ENCODE measurements at regions not wholly inside any gene's neighbourhood (a gene's known extent, or its start where the extent isn't known, plus 50 kb on each side); places are given as distances from the start of the nearest gene placed in this dataset.

GRCh38 chr2:19600506-19600905 lies 242.1 kb upstream of the OSR1 start:
- no peaks in the 10 kb centered on the region for H3K79me2 ChIP-seq (ENCODE audit: insufficient read depth, low read length)

More at GRCh38 chr2:19600506-19600905, 242.1 kb upstream of the OSR1 start:
- Histone ChIP-seq H3K4ac (ENCODE audit: low read depth, low read length) (no peak overlapping the region), H3K56ac (ENCODE audit: insufficient read length, low read depth, low read length) (no peak overlapping the region), H3K4me2 (ENCODE audit: insufficient read depth, insufficient read length, low read length) (no peak overlapping the region), H3K79me1 (ENCODE audit: insufficient read depth, low read depth, low read length, poor library complexity, severe bottlenecking) (no peaks in the 10 kb centered on the region), H3K23me2 (ENCODE audit: insufficient read length, low read depth, low read length, poor library complexity, severe bottlenecking) (no peaks in the 10 kb centered on the region), H4K8ac (replicated peaks; ENCODE audit: insufficient read length, low read depth, low read length) (no peak overlapping the region), H3T11ph (ENCODE audit: low read length) (no peak overlapping the region), H3K18ac (ENCODE audit: insufficient read length, low read depth, low read length) (no peak overlapping the region), H2AK5ac (ENCODE audit: insufficient read length, low read length) (no peak overlapping the region), H4K91ac (ENCODE audit: insufficient read length, low read depth, low read length) (no peak overlapping the region), H3K27me3 (ENCODE audit: insufficient read depth, low read length) (no peaks in the 10 kb centered on the region), H2BK15ac (ENCODE audit: low read depth, low read length) (no peak overlapping the region), H2BK20ac (ENCODE audit: low read depth, low read length, poor library complexity, severe bottlenecking) (no peak overlapping the region), H3K9ac (ENCODE audit: extremely low read depth, insufficient read length, low read length) (no peak overlapping the region), H3K14ac (ENCODE audit: insufficient read depth, low read length) (no peak overlapping the region), H3K9me3 (ENCODE audit: control insufficient read depth, low read depth, low read length) (no peaks in the 10 kb centered on the region), H3K4me1 (ENCODE audit: insufficient read depth, low read length) (no peaks in the 10 kb centered on the region), H3K23ac (ENCODE audit: insufficient read length, low read depth, low read length) (no peak overlapping the region), H4K20me1 (ENCODE audit: control insufficient read depth, insufficient read depth, insufficient read length) (no peaks in the 10 kb centered on the region), H3K27ac (ENCODE audit: insufficient read length, low read depth, low read length) (no peak overlapping the region), H4K5ac (ENCODE audit: insufficient read length, low read depth, low read length) (no peak overlapping the region), H2BK5ac (ENCODE audit: insufficient read length, low read length) (no peak overlapping the region), H2BK12ac (ENCODE audit: insufficient read length, low read depth, low read length) (no peak overlapping the region), H2AFZ (ENCODE audit: low read length) (no peak overlapping the region), H2BK120ac (ENCODE audit: low read depth, low read length, poor library complexity, severe bottlenecking) (no peak overlapping the region)
- H3K4me3 Mint-ChIP-seq = no peak overlapping the region
- H3K27ac Mint-ChIP-seq = no peak overlapping the region
- DNase-seq = no peak
- no peak for TF ChIP-seq CTCF (conservative IDR thresholded peaks at IDR 0.05)
- H3K4me1 Mint-ChIP-seq = no peaks in the 10 kb centered on the region
- H3K36me3 Mint-ChIP-seq (ENCODE audit: insufficient read depth in 1 of 3, low read depth in 3 of 3) = no peaks in the 10 kb centered on the region; a peak in 1 of 7 replicates
- H3K9me3 Mint-ChIP-seq = peaks cover 0 to 3% of the 10 kb centered on the region in 2 experiments; a peak in 1 of 5 replicates
- H3K27me3 Mint-ChIP-seq (ENCODE audit: low read depth) = peaks cover 7% of the 10 kb centered on the region

Measured in H9 (cell line).